Prostate gland (tissue), 2 donors: ENCODE measurements at regions not wholly inside any gene's neighbourhood (a gene's known extent, or its start where the extent isn't known, plus 50 kb on each side); places are given as distances from the start of the nearest gene placed in this dataset.

Experiments
- DNase-seq: peaks from one replicate; pipeline ENCODE4 v3.0.0-alpha.2; 2019; ENCODE audit warnings: low spot score
- H3K27ac ChIP-seq, 2 donors: fragments of 200-600 bp; sonication (generic); 2 replicates each; pipeline ENCODE4 v1.5.1; 2017 to 2019
- H3K27me3 ChIP-seq: fragments of 200-600 bp; sonication (generic); replicated peaks from 2 replicates; pipeline ENCODE4 v1.5.1; 2019; ENCODE audit not compliant: insufficient read depth
- H3K36me3 ChIP-seq, 2 donors: fragments of 200-600 bp; sonication (generic); 1 replicate in 1 of 2; 2 replicates in 1 of 2; pipeline versions ENCODE4 v1.5.1 to v1.8.1; 2017 to 2019
- H3K4me1 ChIP-seq: fragments of 200-600 bp; sonication (generic); replicated peaks from 2 replicates; pipeline ENCODE4 v1.5.1; 2019
- H3K4me3 ChIP-seq, 2 donors: fragments of 200-600 bp; sonication (generic); 2 replicates each; pipeline ENCODE4 v1.5.1; 2017 to 2019
- H3K9me3 ChIP-seq: fragments of 200-600 bp; sonication (generic); 2 replicates; pipeline ENCODE4 v1.5.1; 2017
- CTCF ChIP-seq, 4 experiments: fragments of 200-600 bp in 2 of 4; fragments of 450-650 bp in 2 of 4; sonication (generic) in 2 of 4; IDR thresholded peaks; 1 replicate in 3 of 4; 2 replicates in 1 of 4; pipeline ENCODE4 v1.5.1; 2016 to 2019; ENCODE audit warnings: antibody characterized with exemption in 4 of 4, mild to moderate bottlenecking in 2 of 4, moderate library complexity in 2 of 4
- POLR2A ChIP-seq: fragments of 450-650 bp; IDR thresholded peaks from one replicate; pipeline ENCODE4 v1.6.1; 2016; ENCODE audit warnings: antibody characterized with exemption, mild to moderate bottlenecking
- POLR2AphosphoS5 ChIP-seq: sonication (generic); formaldehyde crosslinking; IDR thresholded peaks from one replicate; pipeline ENCODE4 v1.6.1; 2017; ENCODE audit warnings: antibody characterized with exemption
- WGBS: methylation state at CpG from one replicate; pipeline ENCODE4 v1.1.5; 2018; 5-methylcytosine and 5-hydroxymethylcytosine counted together
- intact Hi-C: fragments of 100-400 bp; cut with DNase I; formaldehyde crosslinking; loops from one replicate; pipeline ENCODE4 v1.14.2; 2022

GRCh38 chr12:113722747-113723146, 243.4 kb downstream of the RBM19 start:
- H3K27me3 ChIP-seq = peaks cover 6% of the 10 kb centered on the region
- DNase-seq = no peak
- intact Hi-C loops = no loop called here
- no peak overlapping the region for H3K4me3 ChIP-seq
- no peaks in the 10 kb centered on the region for H3K9me3 ChIP-seq
- H3K27ac ChIP-seq = no peak overlapping the region
- no peaks in the 10 kb centered on the region for H3K4me1 ChIP-seq
- H3K36me3 ChIP-seq = no peaks in the 10 kb centered on the region
- TF ChIP-seq CTCF (IDR thresholded peaks at IDR 0.05) = no peak
- 74% methylated on average over 5 of the region's 5 CpGs for WGBS

- H3K27me3 ChIP-seq = peaks cover 3% of the 10 kb centered on the region
- no peak overlapping the region for H3K4me3 ChIP-seq
- no peaks in the 10 kb centered on the region for H3K4me1 ChIP-seq
- TF ChIP-seq POLR2AphosphoS5 (no peak), CTCF (IDR thresholded peaks at IDR 0.05) (no peak), POLR2A (no peak)
- intact Hi-C loops = no loop called here
- no peaks in the 10 kb centered on the region for H3K9me3 ChIP-seq
- no peak for DNase-seq
- WGBS = 21% methylated on average over 4 of the region's 4 CpGs
- H3K27ac ChIP-seq = no peak overlapping the region
- no peaks in the 10 kb centered on the region for H3K36me3 ChIP-seq
Observed at GRCh38 chr12:113720629-113721028, 245.5 kb downstream of the RBM19 start.

- WGBS = 95% methylated on average over 8 of the region's 8 CpGs
- no peak for TF ChIP-seq POLR2A
- Histone ChIP-seq H3K4me3 (no peak overlapping the region), H3K27me3 (peaks cover 3% of the 10 kb centered on the region), H3K4me1 (no peaks in the 10 kb centered on the region), H3K36me3 (no peaks in the 10 kb centered on the region), H3K9me3 (no peaks in the 10 kb centered on the region), H3K27ac (no peak overlapping the region)
- intact Hi-C loops = no loop called here
- DNase-seq = no peak
Observed at GRCh38 chr12:113719911-113720591, 246.1 kb downstream of the RBM19 start.

GRCh38 chr12:113713156-113713555, 241.5 kb upstream of the LHX5 start:
- H3K4me1 ChIP-seq = no peaks in the 10 kb centered on the region
- TF ChIP-seq POLR2AphosphoS5 = no peak
- TF ChIP-seq CTCF (IDR thresholded peaks at IDR 0.05) = no peak
- no peak for TF ChIP-seq POLR2A
- intact Hi-C loops = no loop called here
- no peaks in the 10 kb centered on the region for H3K36me3 ChIP-seq
- 88% methylated on average over 2 of the region's 2 CpGs for WGBS
- H3K27ac ChIP-seq = no peak overlapping the region
- no peaks in the 10 kb centered on the region for H3K27me3 ChIP-seq
- H3K9me3 ChIP-seq = no peaks in the 10 kb centered on the region
- no peak overlapping the region for H3K4me3 ChIP-seq
- no peak for DNase-seq

- H3K27me3 ChIP-seq = no peaks in the 10 kb centered on the region
- H3K27ac ChIP-seq = no peak overlapping the region
- H3K36me3 ChIP-seq = no peaks in the 10 kb centered on the region
- H3K4me1 ChIP-seq = no peaks in the 10 kb centered on the region
- TF ChIP-seq POLR2A (no peak), POLR2AphosphoS5 (no peak), CTCF (IDR thresholded peaks at IDR 0.05) (no peak)
- intact Hi-C loops = no loop called here
- no peak overlapping the region for H3K4me3 ChIP-seq
- WGBS = 76% methylated on average over 5 of the region's 5 CpGs
- DNase-seq = no peak
- H3K9me3 ChIP-seq = no peaks in the 10 kb centered on the region
Observed at GRCh38 chr12:113712481-113712880, 240.8 kb upstream of the LHX5 start.
